ENCODE measurements at regions not wholly inside any gene's neighbourhood (a gene's known extent, or its start where the extent isn't known, plus 50 kb on each side); places are given as distances from the start of the nearest gene placed in this dataset.

DNA sequence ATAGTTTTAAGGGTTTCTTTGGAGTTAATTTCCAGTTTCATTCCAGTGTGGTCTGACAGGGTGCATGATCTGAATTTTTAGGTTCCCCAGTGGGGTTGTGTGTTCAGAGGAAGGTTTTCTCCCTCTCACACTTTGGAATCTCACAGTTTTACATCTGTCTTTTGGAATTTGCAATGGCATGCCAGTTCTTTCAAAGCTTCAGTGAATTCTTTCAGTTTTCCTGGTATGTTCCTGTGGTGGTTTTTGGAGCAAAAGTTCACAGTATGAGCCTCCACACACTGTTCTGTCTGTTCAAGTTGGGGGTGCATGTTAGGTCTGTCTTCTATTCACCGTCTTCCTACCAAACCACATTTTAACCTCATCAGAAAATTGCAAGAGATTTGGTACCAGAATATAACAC lies 624.2 kb downstream of the KCTD16 start:
- Histone ChIP-seq H3K36me3 (ENCODE audit: control insufficient read depth, insufficient read depth, low read length) (no peaks in the 10 kb centered on the region), H3K27ac (ENCODE audit: insufficient read depth, low read length, poor library complexity, severe bottlenecking) (no peak overlapping the region), H3K27me3 (ENCODE audit: control insufficient read depth, insufficient read depth, low read length) (no peaks in the 10 kb centered on the region), H3K9me3 (ENCODE audit: control insufficient read depth in 2 of 2, low read length in 2 of 2) (no peaks in the 10 kb centered on the region), H3K4me3 (ENCODE audit: low read depth, low read length) (no peak overlapping the region), H3K4me1 (ENCODE audit: control insufficient read depth, insufficient read depth, low read length, poor library complexity, severe bottlenecking) (no peaks in the 10 kb centered on the region)
- ATAC-seq (ENCODE audit: low read depth in 2 of 2) (no peak), DNase-seq (no peak)
- Mint-ChIP-seq H3K9me3 (peaks cover 0 to 9% (median 2%) of the 10 kb centered on the region in 7 donors), H3K27me3 (no peaks in the 10 kb centered on the region), H3K4me1 (no peaks in the 10 kb centered on the region), H3K27ac (no peak overlapping the region), H3K36me3 (no peaks in the 10 kb centered on the region), H3K4me3 (no peak overlapping the region)

DNA sequence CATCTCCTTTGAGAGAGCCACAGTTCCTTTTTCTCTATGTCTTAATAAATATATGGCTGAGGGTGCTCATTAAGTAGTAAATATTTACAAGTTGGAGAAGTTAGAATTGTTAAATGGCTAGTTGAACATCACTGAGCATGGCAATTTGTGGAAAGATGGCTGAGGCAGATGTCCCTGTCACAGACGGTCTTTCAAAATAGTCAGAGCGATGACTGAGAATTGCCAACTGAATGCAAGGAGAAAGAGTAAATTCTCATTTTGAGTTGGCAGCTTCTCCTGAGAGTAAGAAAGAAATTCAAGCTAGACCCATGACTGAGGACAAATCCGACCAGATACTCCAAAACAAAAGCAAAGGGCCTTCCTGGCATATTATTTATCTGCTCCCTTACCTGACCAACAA lies 617.9 kb downstream of the KCTD16 start:
- H3K36me3 ChIP-seq (ENCODE audit: control insufficient read depth, insufficient read depth, low read length), result no peaks in the 10 kb centered on the region
- H3K4me3 Mint-ChIP-seq, result no peak overlapping the region
- no peak overlapping the region for H3K27ac Mint-ChIP-seq
- H3K9me3 ChIP-seq (ENCODE audit: control insufficient read depth in 2 of 2, low read length in 2 of 2), result no peaks in the 10 kb centered on the region
- H3K27me3 Mint-ChIP-seq, result no peaks in the 10 kb centered on the region
- H3K4me1 Mint-ChIP-seq, result no peaks in the 10 kb centered on the region
- H3K27ac ChIP-seq (ENCODE audit: insufficient read depth, low read length, poor library complexity, severe bottlenecking), result no peak overlapping the region
- ATAC-seq (ENCODE audit: low read depth in 2 of 2) (no peak), DNase-seq (no peak)
- no peaks in the 10 kb centered on the region for H3K36me3 Mint-ChIP-seq
- peaks cover 1 to 18% (median 4%) of the 10 kb centered on the region in 7 donors for H3K9me3 Mint-ChIP-seq
- no peaks in the 10 kb centered on the region for H3K4me1 ChIP-seq (ENCODE audit: control insufficient read depth, insufficient read depth, low read length, poor library complexity, severe bottlenecking)
- H3K4me3 ChIP-seq (ENCODE audit: low read depth, low read length), result no peak overlapping the region
- H3K27me3 ChIP-seq (ENCODE audit: control insufficient read depth, insufficient read depth, low read length), result no peaks in the 10 kb centered on the region

GRCh38 chr5:144788046-144788445 lies 617.4 kb downstream of the KCTD16 start:
- H3K9me3 Mint-ChIP-seq, result peaks cover 1 to 18% (median 4%) of the 10 kb centered on the region in 7 donors
- no peaks in the 10 kb centered on the region for H3K9me3 ChIP-seq (ENCODE audit: control insufficient read depth in 2 of 2, low read length in 2 of 2)
- ATAC-seq (ENCODE audit: low read depth in 2 of 2) (no peak), DNase-seq (no peak)
- no peak overlapping the region for H3K4me3 Mint-ChIP-seq
- no peaks in the 10 kb centered on the region for H3K27me3 Mint-ChIP-seq
- no peak overlapping the region for H3K27ac ChIP-seq (ENCODE audit: insufficient read depth, low read length, poor library complexity, severe bottlenecking)
- H3K4me1 ChIP-seq (ENCODE audit: control insufficient read depth, insufficient read depth, low read length, poor library complexity, severe bottlenecking), result no peaks in the 10 kb centered on the region
- H3K36me3 ChIP-seq (ENCODE audit: control insufficient read depth, insufficient read depth, low read length), result no peaks in the 10 kb centered on the region
- H3K4me3 ChIP-seq (ENCODE audit: low read depth, low read length), result no peak overlapping the region
- H3K36me3 Mint-ChIP-seq, result no peaks in the 10 kb centered on the region
- H3K27ac Mint-ChIP-seq, result peak overlapping the region in 1 of 3 donors; percentile 11
- H3K27me3 ChIP-seq (ENCODE audit: control insufficient read depth, insufficient read depth, low read length), result no peaks in the 10 kb centered on the region
- H3K4me1 Mint-ChIP-seq, result no peaks in the 10 kb centered on the region

- H3K4me1 Mint-ChIP-seq, result no peaks in the 10 kb centered on the region
- no peak for DNase-seq
Observed at GRCh38 chr5:144779368-144779767, 608.7 kb downstream of the KCTD16 start.

GRCh38 chr5:144778561-144778960 lies 607.9 kb downstream of the KCTD16 start:
- Mint-ChIP-seq H3K27ac (no peak overlapping the region), H3K27me3 (no peaks in the 10 kb centered on the region), H3K9me3 (peaks cover 0 to 7% (median 1%) of the 10 kb centered on the region in 7 donors), H3K4me3 (no peak overlapping the region), H3K36me3 (no peaks in the 10 kb centered on the region), H3K4me1 (no peaks in the 10 kb centered on the region)
- H3K4me1 ChIP-seq (ENCODE audit: control insufficient read depth, insufficient read depth, low read length, poor library complexity, severe bottlenecking), result no peaks in the 10 kb centered on the region
- DNase-seq (no peak), ATAC-seq (ENCODE audit: low read depth in 2 of 2) (no peak)
- H3K9me3 ChIP-seq (ENCODE audit: control insufficient read depth in 2 of 2, low read length in 2 of 2), result no peaks in the 10 kb centered on the region
- no peak overlapping the region for H3K4me3 ChIP-seq (ENCODE audit: low read depth, low read length)
- no peak overlapping the region for H3K27ac ChIP-seq (ENCODE audit: insufficient read depth, low read length, poor library complexity, severe bottlenecking)
- no peaks in the 10 kb centered on the region for H3K36me3 ChIP-seq (ENCODE audit: control insufficient read depth, insufficient read depth, low read length)
- no peaks in the 10 kb centered on the region for H3K27me3 ChIP-seq (ENCODE audit: control insufficient read depth, insufficient read depth, low read length)

More at GRCh38 chr5:144779368-144779767, 608.7 kb downstream of the KCTD16 start:
- no peak overlapping the region for H3K27ac Mint-ChIP-seq
- H3K27me3 Mint-ChIP-seq, result no peaks in the 10 kb centered on the region
- H3K9me3 ChIP-seq (ENCODE audit: control insufficient read depth in 2 of 2, low read length in 2 of 2), result no peaks in the 10 kb centered on the region
- H3K36me3 ChIP-seq (ENCODE audit: control insufficient read depth, insufficient read depth, low read length), result no peaks in the 10 kb centered on the region
- no peak for ATAC-seq (ENCODE audit: low read depth in 2 of 2)
- H3K27me3 ChIP-seq (ENCODE audit: control insufficient read depth, insufficient read depth, low read length), result no peaks in the 10 kb centered on the region
- no peak overlapping the region for H3K27ac ChIP-seq (ENCODE audit: insufficient read depth, low read length, poor library complexity, severe bottlenecking)
- H3K4me1 ChIP-seq (ENCODE audit: control insufficient read depth, insufficient read depth, low read length, poor library complexity, severe bottlenecking), result no peaks in the 10 kb centered on the region
- peaks cover 0 to 11% (median 2%) of the 10 kb centered on the region in 7 donors for H3K9me3 Mint-ChIP-seq
- H3K36me3 Mint-ChIP-seq, result no peaks in the 10 kb centered on the region
- H3K4me3 ChIP-seq (ENCODE audit: low read depth, low read length), result no peak overlapping the region
- no peak overlapping the region for H3K4me3 Mint-ChIP-seq

- H3K4me1 Mint-ChIP-seq, result no peaks in the 10 kb centered on the region
- Histone ChIP-seq H3K27ac (ENCODE audit: insufficient read depth, low read length, poor library complexity, severe bottlenecking) (no peak overlapping the region), H3K9me3 (ENCODE audit: control insufficient read depth in 2 of 2, low read length in 2 of 2) (no peaks in the 10 kb centered on the region), H3K4me1 (ENCODE audit: control insufficient read depth, insufficient read depth, low read length, poor library complexity, severe bottlenecking) (no peaks in the 10 kb centered on the region), H3K4me3 (ENCODE audit: low read depth, low read length) (no peak overlapping the region), H3K36me3 (ENCODE audit: control insufficient read depth, insufficient read depth, low read length) (no peaks in the 10 kb centered on the region), H3K27me3 (ENCODE audit: control insufficient read depth, insufficient read depth, low read length) (no peaks in the 10 kb centered on the region)
- H3K9me3 Mint-ChIP-seq, result peaks cover 0 to 5% (median 3%) of the 10 kb centered on the region in 7 donors
- no peak overlapping the region for H3K27ac Mint-ChIP-seq
- H3K36me3 Mint-ChIP-seq, result no peaks in the 10 kb centered on the region
- no peaks in the 10 kb centered on the region for H3K27me3 Mint-ChIP-seq
- no peak overlapping the region for H3K4me3 Mint-ChIP-seq
- ATAC-seq (ENCODE audit: low read depth in 2 of 2), result no peak
- DNase-seq, result no peak
Observed at GRCh38 chr5:144774197-144774596, 603.5 kb downstream of the KCTD16 start.

DNA sequence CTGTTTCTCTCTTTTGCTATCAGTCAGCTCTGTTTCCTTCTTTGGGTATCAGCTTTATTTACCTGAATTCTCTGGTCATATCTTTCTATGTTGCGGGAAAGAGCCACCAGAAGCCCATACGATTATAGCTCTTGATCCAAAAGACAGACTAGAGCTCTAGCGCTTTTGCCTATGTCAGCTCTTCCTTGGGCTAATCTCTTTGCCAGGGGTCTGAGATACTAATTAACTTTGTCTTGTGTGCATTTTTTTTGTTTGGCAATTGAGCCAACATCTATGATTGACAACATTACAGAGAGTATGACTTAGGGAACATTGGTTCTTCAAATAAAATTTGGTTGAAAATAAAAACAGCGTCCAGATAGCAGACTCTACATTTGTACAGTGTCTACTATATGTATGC lies 603.0 kb downstream of the KCTD16 start:
- no peak overlapping the region for H3K27ac ChIP-seq (ENCODE audit: insufficient read depth, low read length, poor library complexity, severe bottlenecking)
- Mint-ChIP-seq H3K36me3 (no peaks in the 10 kb centered on the region), H3K4me3 (no peak overlapping the region), H3K27ac (no peak overlapping the region), H3K27me3 (no peaks in the 10 kb centered on the region), H3K4me1 (no peaks in the 10 kb centered on the region), H3K9me3 (peaks cover 0 to 5% (median 3%) of the 10 kb centered on the region in 7 donors)
- DNase-seq, result no peak
- no peak overlapping the region for H3K4me3 ChIP-seq (ENCODE audit: low read depth, low read length)
- no peaks in the 10 kb centered on the region for H3K27me3 ChIP-seq (ENCODE audit: control insufficient read depth, insufficient read depth, low read length)
- no peaks in the 10 kb centered on the region for H3K9me3 ChIP-seq (ENCODE audit: control insufficient read depth in 2 of 2, low read length in 2 of 2)
- no peak for ATAC-seq (ENCODE audit: low read depth in 2 of 2)
- no peaks in the 10 kb centered on the region for H3K36me3 ChIP-seq (ENCODE audit: control insufficient read depth, insufficient read depth, low read length)
- H3K4me1 ChIP-seq (ENCODE audit: control insufficient read depth, insufficient read depth, low read length, poor library complexity, severe bottlenecking), result no peaks in the 10 kb centered on the region

- no peak for DNase-seq
- ATAC-seq (ENCODE audit: low read depth in 2 of 2), result no peak
- Mint-ChIP-seq H3K4me3 (no peak overlapping the region), H3K4me1 (no peaks in the 10 kb centered on the region), H3K9me3 (peaks cover 1 to 7% (median 3%) of the 10 kb centered on the region in 7 donors), H3K27me3 (no peaks in the 10 kb centered on the region), H3K36me3 (no peaks in the 10 kb centered on the region), H3K27ac (peak overlapping the region in 1 of 3 donors; percentile 21)
- Histone ChIP-seq H3K36me3 (ENCODE audit: control insufficient read depth, insufficient read depth, low read length) (no peaks in the 10 kb centered on the region), H3K27ac (ENCODE audit: insufficient read depth, low read length, poor library complexity, severe bottlenecking) (no peak overlapping the region), H3K4me1 (ENCODE audit: control insufficient read depth, insufficient read depth, low read length, poor library complexity, severe bottlenecking) (no peaks in the 10 kb centered on the region), H3K4me3 (ENCODE audit: low read depth, low read length) (no peak overlapping the region), H3K27me3 (ENCODE audit: control insufficient read depth, insufficient read depth, low read length) (no peaks in the 10 kb centered on the region), H3K9me3 (ENCODE audit: control insufficient read depth in 2 of 2, low read length in 2 of 2) (no peaks in the 10 kb centered on the region)
Observed at GRCh38 chr5:144771802-144772201, 601.1 kb downstream of the KCTD16 start.
